Progenitor cell of endocrine pancreas (in vitro differentiated cells): ENCODE measurements at regions not wholly inside any gene's neighbourhood (a gene's known extent, or its start where the extent isn't known, plus 50 kb on each side); places are given as distances from the start of the nearest gene placed in this dataset.

Source experiments
- DNase-seq: peaks from one replicate; pipeline ENCODE4 v3.0.0; 2021; ENCODE audit warnings: low spot score; ENCODE audit not compliant: unreplicated experiment
- H3K27ac Mint-ChIP-seq: 2 replicates; pipeline ENCODE4 v1.8.0; 2021; ENCODE audit warnings: mild to moderate bottlenecking, moderate library complexity, mixed read lengths
- H3K27me3 Mint-ChIP-seq: 2 replicates; pipeline ENCODE4 v1.8.0; 2021; ENCODE audit warnings: mixed read lengths
- H3K36me3 Mint-ChIP-seq: 2 replicates; pipeline ENCODE4 v1.8.0; 2022; ENCODE audit warnings: mixed read lengths; ENCODE audit not compliant: insufficient read depth
- H3K4me1 Mint-ChIP-seq: 2 replicates; pipeline ENCODE4 v1.8.0; 2021; ENCODE audit warnings: low read depth, mixed read lengths
- H3K4me3 Mint-ChIP-seq: 2 replicates; pipeline ENCODE4 v1.8.0; 2021; ENCODE audit warnings: low read depth, mild to moderate bottlenecking, moderate library complexity, mixed read lengths
- H3K9me3 Mint-ChIP-seq: 2 replicates; pipeline ENCODE4 v1.8.0; 2021; ENCODE audit warnings: low read depth, mixed read lengths
- TF ChIP-seq, protein P1 (sequence below): fragments of 200-600 bp; sonication (generic); IDR thresholded peaks from one replicate; pipeline ENCODE4 v1.5.0; 2021; ENCODE audit warnings: antibody characterized with exemption, mild to moderate bottlenecking; ENCODE audit not compliant: unreplicated experiment

GRCh38 chr9:109584205-109584604 is 86.1 kb upstream of the PTPN3 start:
- Mint-ChIP-seq H3K27ac (no peak overlapping the region), H3K4me1 (no peaks in the 10 kb centered on the region), H3K27me3 (peaks cover 9% of the 10 kb centered on the region), H3K36me3 (peaks cover 3% of the 10 kb centered on the region), H3K4me3 (no peak overlapping the region), H3K9me3 (peaks cover 4% of the 10 kb centered on the region)
- TF ChIP-seq, protein P1, sequence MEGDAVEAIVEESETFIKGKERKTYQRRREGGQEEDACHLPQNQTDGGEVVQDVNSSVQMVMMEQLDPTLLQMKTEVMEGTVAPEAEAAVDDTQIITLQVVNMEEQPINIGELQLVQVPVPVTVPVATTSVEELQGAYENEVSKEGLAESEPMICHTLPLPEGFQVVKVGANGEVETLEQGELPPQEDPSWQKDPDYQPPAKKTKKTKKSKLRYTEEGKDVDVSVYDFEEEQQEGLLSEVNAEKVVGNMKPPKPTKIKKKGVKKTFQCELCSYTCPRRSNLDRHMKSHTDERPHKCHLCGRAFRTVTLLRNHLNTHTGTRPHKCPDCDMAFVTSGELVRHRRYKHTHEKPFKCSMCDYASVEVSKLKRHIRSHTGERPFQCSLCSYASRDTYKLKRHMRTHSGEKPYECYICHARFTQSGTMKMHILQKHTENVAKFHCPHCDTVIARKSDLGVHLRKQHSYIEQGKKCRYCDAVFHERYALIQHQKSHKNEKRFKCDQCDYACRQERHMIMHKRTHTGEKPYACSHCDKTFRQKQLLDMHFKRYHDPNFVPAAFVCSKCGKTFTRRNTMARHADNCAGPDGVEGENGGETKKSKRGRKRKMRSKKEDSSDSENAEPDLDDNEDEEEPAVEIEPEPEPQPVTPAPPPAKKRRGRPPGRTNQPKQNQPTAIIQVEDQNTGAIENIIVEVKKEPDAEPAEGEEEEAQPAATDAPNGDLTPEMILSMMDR: no peak
- DNase-seq: no peak

DNA sequence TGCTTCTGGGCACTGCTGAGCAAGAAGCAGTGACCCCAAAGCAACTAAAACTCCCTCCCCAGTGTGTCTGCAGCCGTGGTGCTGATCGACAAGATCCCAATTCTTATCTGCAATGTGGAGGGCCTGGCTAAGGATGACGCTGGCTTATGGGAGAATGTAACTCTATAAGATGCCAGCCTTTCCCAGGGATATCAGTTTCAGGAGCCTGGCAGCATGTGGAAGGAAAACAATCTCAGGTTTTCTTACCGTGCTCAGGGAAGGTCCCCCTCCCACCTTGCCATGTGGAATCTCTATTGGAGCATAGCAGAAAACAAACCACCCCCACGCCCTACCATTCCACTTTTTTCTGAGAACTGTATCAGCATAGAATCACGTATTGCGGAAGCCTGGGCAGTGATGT is 87.7 kb upstream of the PTPN3 start:
- Mint-ChIP-seq H3K27me3 (peaks cover 9% of the 10 kb centered on the region), H3K36me3 (peaks cover 3% of the 10 kb centered on the region), H3K9me3 (peaks cover 11% of the 10 kb centered on the region), H3K4me3 (no peak overlapping the region), H3K27ac (no peak overlapping the region), H3K4me1 (no peaks in the 10 kb centered on the region)
- TF ChIP-seq, protein P1: no peak
- DNase-seq: no peak

DNA sequence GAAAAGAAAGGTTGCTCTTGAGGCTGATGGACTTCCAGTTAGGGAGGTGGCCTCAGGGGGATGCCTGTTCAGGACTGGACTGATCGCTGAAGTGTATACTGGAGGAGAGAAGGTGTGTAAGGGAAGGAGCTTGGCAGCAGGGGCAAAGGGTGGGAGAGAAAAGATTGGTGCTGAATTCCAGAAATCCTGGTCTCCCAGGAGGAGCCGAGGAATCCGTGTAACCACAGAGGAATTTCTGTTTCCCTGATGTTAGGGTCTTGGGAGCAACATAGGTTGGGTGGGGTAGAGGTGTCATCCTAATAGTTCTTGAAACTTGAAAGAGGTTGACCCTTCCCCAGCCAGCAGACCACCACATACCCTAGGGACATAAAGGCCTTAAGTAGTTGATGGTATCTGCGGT is 88.9 kb upstream of the PTPN3 start:
- Mint-ChIP-seq H3K27ac (no peak overlapping the region), H3K4me3 (no peak overlapping the region), H3K27me3 (peaks cover 9% of the 10 kb centered on the region), H3K4me1 (no peaks in the 10 kb centered on the region), H3K36me3 (peaks cover 3% of the 10 kb centered on the region), H3K9me3 (peaks cover 11% of the 10 kb centered on the region)
- TF ChIP-seq, protein P1: no peak
- DNase-seq: no peak

GRCh38 chr9:109588415-109588814 is 90.3 kb upstream of the PTPN3 start:
- Mint-ChIP-seq H3K4me3 (no peak overlapping the region), H3K36me3 (peaks cover 3% of the 10 kb centered on the region), H3K27ac (no peak overlapping the region), H3K27me3 (peaks cover 9% of the 10 kb centered on the region), H3K4me1 (no peaks in the 10 kb centered on the region), H3K9me3 (peaks cover 11% of the 10 kb centered on the region)
- DNase-seq: no peak
- TF ChIP-seq, protein P1: no peak

DNA sequence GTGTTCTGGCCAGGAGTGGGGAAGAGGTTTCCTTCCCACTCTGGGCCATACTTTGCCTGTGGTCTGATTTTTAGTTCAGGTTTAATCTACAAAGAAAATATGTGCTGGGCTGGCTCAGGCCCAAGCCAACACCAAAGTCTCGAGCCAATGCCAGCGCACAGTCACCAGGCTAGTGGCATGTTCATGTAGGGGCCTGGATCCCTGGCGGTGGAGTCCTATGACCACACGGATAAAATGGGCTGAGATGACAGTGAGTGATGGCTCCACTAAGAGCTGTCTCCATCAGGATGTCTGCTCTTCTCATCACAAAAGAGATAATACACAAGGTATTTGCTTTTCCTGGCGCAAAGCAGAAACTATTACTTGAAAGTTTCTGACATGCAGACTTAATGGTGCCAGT is 92.9 kb upstream of the PTPN3 start:
- DNase-seq: no peak

More for the DNA sequence above, 92.9 kb upstream of the PTPN3 start:
- no peak overlapping the region for H3K27ac Mint-ChIP-seq
- H3K4me1 Mint-ChIP-seq: no peaks in the 10 kb centered on the region
- H3K27me3 Mint-ChIP-seq: peaks cover 9% of the 10 kb centered on the region
- H3K36me3 Mint-ChIP-seq: peaks cover 3% of the 10 kb centered on the region
- H3K9me3 Mint-ChIP-seq: peaks cover 11% of the 10 kb centered on the region
- TF ChIP-seq, protein P1: no peak
- H3K4me3 Mint-ChIP-seq: no peak overlapping the region
